ENCODE measurements at regions not wholly inside any gene's neighbourhood (a gene's known extent, or its start where the extent isn't known, plus 50 kb on each side); places are given as distances from the start of the nearest gene placed in this dataset.

DNA sequence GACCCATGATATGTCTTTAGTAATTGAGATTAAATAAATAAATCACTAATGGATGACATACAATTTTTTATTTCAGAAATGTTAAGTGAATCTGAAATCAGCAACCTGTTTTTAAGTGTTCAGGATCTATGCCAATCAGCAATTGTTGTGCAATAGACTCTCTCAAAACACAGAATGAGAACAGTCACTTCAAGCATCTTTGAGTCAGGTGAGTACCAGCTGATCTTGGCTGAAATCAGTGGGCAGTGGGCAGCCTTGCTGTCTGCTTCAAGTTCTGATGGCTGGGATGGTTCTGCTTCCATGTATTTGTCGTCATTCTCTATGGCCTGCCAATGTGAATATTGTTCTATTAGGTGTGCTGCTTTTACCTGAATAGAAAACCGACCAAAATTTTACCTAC is 82.3 kb upstream of the NRG3 start:
- no peak for DNase-seq (ENCODE audit: low read depth)

DNA sequence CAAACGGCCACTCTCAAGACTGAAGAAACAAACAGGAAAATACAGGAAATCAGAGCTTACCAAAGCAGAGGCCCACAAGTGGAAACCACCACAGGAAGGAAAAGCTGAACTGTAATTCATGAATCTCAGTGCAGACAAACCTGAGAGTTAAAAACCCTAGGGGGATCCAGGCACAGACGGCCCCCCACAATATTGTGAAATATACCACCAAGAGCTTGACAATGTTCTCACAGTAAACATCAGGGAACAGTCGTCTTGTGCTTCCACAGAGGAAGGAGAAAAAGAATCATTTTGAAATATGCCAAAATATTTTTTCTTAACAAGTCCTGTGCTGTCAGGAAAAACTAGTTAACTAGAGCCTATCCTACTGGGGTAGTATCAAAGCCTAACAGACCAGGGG is 68.2 kb upstream of the NRG3 start:
- DNase-seq (ENCODE audit: low read depth) = no peak

DNA sequence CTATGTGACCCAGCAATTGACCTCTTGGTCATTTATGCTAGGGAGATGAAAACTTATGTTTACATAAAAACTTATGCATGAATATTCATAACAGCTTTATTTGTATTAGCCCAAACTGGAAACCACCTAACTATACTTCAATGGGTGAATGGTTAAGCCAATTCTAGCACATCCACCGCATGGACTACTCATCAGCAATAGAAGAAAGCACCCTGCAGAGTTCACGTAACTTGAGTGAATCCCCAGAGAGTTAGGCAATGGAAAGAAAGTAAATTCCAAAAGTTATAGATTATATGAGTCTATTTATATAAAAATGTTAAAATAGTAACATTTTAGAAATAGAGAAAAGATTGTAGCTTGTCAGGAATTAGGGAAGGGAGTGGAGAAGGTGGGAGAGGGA is 60.2 kb upstream of the NRG3 start:
- no peak for DNase-seq (ENCODE audit: low read depth)

DNA sequence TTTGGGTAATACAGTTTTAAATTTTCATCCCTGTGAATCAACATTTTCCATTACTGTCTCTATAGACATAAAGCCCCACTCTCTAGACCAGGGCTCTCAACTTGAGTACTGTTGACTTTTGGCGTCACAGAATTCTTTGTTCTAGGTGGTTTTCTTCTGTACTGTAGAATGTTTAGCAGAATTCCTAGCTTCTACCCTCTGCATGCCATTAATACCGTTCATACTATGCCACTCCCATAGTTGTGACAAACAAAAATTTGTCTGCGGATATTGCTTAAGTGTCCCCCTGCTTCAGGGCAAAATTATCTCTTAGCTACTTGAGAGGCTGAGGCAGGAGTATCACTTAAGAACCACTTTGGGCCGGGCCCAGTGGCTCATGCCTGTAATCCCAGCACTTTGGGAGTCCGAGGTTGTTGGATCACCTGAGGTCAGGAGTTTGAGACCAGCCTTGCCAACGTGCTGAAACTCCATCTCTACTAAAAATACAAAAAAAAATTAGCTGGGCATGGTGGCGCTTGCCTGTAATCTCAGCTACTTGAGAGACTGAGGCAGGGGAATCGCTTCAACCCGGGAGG is 57.3 kb upstream of the NRG3 start:
- no peak for DNase-seq (ENCODE audit: low read depth)

DNA sequence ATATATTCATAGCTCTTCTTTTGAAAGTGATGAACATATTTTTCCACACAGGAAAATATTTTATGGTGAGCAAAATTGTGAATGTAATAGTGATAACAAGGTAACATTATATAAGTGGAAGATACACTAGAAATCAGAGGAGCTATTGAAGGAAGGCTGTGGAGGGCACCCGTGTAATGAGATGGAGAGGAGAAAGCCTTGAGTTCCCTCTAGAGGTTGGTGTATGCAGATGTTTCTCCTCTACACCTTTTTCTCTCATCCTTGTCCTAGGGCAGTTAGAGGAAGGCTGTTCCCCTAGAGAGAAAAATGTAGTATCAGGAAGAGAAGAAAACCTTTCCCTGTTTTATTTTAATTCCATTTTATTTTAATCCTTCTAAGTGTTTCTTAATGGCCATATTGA is 54.6 kb upstream of the NRG3 start:
- DNase-seq (ENCODE audit: low read depth) = no peak

All from stimulated activated CD8-positive, alpha-beta memory T cell treated with anti-CD3 and anti-CD28 coated beads, Interleukin-12 subunit alpha, Interleukin-12 subunit beta, amount 100 ng/mL, for 1 hour (primary cell).